GM13977 (cell line): ENCODE measurements at regions not wholly inside any gene's neighbourhood (a gene's known extent, or its start where the extent isn't known, plus 50 kb on each side); places are given as distances from the start of the nearest gene placed in this dataset.

Source experiments
- DNase-seq: peaks from one replicate; pipeline ENCODE4 v3.0.0; 2012; ENCODE audit warnings: low spot score
- in situ Hi-C: fragments of 300-500 bp; cut with MboI; formaldehyde crosslinking; loops from one replicate; pipeline ENCODE4 v1.12.0; 2022; ENCODE audit warnings: low sequenced_read_pairs, low pct_unique_long_range_greater_than_20kb, mixed read lengths, inconsistent platforms; ENCODE audit not compliant: unreplicated experiment
- TF ChIP-seq, protein P1 (sequence below): IDR thresholded peaks from 2 replicates; pipeline ENCODE4 v1.5.1; 2012; ENCODE audit warnings: mild to moderate bottlenecking, control low read depth; ENCODE audit not compliant: insufficient read depth; ENCODE audit errors: extremely low read depth, missing control alignments

DNA sequence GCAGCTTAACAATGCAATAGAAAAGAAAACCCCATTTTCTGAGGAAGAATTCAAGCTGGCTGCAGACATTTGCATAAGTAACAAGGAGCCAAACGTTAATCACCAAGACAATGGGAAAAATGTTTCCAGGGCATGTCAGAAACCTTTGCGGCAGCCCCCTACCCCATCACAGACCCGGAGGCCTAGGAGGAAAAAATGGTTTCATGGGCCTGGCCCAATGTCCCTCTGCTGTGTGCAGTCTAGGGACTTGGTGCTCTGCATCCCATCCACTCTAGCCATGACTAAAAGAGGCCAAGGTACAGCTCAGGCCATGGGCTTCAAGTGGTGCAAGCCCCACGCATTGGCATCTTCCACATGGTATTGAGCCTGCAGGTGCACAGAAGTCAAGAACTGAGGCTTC lies 147.0 kb upstream of the NR3C2 start:
- no peak for DNase-seq
- in situ Hi-C loops, result no loop called here
- TF ChIP-seq, protein P1, sequence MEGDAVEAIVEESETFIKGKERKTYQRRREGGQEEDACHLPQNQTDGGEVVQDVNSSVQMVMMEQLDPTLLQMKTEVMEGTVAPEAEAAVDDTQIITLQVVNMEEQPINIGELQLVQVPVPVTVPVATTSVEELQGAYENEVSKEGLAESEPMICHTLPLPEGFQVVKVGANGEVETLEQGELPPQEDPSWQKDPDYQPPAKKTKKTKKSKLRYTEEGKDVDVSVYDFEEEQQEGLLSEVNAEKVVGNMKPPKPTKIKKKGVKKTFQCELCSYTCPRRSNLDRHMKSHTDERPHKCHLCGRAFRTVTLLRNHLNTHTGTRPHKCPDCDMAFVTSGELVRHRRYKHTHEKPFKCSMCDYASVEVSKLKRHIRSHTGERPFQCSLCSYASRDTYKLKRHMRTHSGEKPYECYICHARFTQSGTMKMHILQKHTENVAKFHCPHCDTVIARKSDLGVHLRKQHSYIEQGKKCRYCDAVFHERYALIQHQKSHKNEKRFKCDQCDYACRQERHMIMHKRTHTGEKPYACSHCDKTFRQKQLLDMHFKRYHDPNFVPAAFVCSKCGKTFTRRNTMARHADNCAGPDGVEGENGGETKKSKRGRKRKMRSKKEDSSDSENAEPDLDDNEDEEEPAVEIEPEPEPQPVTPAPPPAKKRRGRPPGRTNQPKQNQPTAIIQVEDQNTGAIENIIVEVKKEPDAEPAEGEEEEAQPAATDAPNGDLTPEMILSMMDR, result no peak

DNA sequence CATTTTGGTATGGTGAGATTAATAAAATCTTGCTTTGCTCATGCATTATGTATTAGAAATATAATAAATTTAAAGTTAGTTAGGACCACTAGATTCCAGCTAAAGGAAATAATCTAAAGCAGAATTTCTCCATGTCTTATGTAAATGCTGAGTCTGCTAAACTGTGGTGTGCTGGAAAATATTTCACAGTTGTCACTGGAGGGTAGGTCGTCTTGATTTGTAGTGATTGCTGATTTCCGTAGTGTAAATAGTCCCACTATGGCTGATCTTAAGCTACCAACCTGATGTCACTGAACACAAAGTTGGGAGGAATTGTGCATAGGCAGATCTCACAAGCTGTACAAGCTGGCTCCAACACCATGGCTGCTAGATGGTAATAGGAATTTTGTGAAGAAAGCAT lies 133.4 kb upstream of the NR3C2 start:
- TF ChIP-seq, protein P1, result no peak

DNA sequence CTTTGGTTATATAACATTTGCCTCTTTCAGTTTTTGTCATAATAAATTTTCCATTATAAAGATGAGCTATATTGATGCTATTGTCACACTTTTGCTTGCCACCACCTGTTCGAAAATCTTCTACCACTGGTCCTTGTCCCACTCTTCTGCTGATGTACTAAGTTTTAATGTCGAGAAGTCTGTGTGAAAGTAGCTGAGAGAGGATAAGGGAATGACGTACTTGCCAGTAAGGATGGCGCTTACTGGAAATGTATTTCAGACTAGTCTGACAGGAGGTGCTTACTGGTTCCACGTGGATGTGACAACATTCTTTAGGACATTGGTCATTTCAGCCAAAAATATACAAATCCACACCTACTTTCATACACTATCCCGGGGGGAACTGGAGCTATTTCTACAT lies 132.7 kb upstream of the NR3C2 start:
- TF ChIP-seq, protein P1, result no peak
- DNase-seq, result no peak
- in situ Hi-C loops, result no loop called here

More for the DNA sequence above, 133.4 kb upstream of the NR3C2 start:
- no peak for DNase-seq
- in situ Hi-C loops, result no loop called here

DNA sequence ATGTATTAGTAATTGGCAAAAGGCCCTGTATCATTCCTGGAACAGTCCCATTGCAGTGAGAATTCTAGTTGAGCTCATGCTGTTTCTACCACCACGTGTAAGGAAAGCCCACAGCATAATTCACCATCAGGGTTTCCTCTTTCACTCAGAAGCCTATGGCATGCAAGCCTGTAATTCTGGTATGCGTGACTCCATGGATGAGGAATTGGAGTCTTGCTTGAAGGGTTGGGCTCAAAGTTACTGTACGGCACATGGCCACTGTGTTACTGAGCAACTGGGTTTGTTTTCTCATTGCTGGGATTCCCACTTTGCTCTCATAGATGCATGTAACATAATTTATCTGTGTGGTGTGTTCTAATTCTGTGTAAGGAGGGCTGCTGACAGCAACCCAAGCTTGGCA lies 132.3 kb upstream of the NR3C2 start:
- TF ChIP-seq, protein P1, result no peak
- DNase-seq, result no peak
- in situ Hi-C loops, result no loop called here

DNA sequence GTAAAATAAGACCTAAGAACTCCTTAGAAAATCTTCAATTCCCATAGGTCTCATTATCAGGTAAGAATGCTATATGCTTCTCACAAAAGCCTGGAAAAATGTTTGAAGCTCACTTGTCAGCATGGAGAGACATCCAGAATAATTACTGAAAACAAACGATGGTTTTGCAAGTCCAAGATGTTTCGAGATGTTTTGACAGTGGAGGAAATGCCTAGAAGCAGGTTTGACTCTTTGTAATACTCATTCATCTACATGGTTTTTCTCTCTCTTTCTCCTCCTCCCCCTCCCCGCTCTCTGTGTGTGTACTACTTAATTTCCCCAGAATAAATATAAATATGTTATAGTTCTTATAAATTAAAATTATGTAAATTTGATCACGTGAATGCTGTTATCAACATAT lies 131.9 kb upstream of the NR3C2 start:
- no peak for DNase-seq
- in situ Hi-C loops, result no loop called here
- TF ChIP-seq, protein P1, result no peak

DNA sequence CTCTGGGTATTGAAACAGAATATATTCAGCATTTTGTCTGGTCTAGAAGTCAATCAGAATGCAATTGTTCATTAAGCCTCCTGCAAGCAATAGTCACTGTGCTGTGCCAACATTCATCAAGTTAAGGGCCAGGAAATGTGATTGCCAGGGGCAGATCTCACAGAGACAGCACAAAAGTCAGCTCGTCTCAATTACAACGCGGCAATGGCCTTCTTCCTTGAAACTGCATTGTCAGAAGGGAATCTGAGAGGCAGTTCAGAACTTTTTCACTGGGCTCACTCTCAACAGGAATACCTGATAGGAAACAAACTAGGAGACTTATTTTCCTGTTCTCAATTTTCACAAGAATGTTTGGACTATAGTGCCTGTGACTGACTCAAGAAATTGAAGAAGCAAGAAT lies 131.1 kb upstream of the NR3C2 start:
- in situ Hi-C loops, result no loop called here
- TF ChIP-seq, protein P1, result no peak
- no peak for DNase-seq

DNA sequence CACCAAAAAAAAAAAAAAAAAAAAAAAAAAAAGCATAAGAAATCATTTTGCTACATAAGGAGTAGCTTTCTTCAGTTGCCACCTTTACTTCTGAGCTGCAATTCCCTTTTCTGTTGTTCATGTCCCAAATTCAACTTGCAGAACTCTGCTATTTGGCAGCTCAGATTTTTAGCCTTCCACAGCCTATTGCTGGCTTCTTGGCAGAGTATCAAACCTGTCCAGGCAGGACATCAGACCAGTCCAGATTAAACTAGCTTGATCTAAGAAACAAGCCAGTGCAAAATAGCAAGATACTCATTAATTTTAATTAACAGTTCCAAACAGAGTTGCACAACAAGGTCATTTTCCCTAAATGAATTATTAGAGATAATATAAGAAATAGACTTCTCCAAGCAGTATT lies 123.6 kb upstream of the NR3C2 start:
- DNase-seq, result no peak
- in situ Hi-C loops, result no loop called here
- TF ChIP-seq, protein P1, result no peak
